GM18499 (cell line): ENCODE measurements at regions not wholly inside any gene's neighbourhood (a gene's known extent, or its start where the extent isn't known, plus 50 kb on each side); places are given as distances from the start of the nearest gene placed in this dataset.

Source experiments
- ATAC-seq: cut with Tn5 transposase; IDR thresholded peaks from one replicate; pipeline ENCODE4 v1.9.1; 2021; ENCODE audit warnings: moderate number of reproducible peaks; ENCODE audit not compliant: insufficient read depth, unreplicated experiment

GRCh38 chr2:209322905-209323512 is 100.8 kb upstream of the MAP2 start:
- no peak for ATAC-seq

GRCh38 chr2:209323738-209324137 is 100.1 kb upstream of the MAP2 start:
- ATAC-seq = no peak

DNA sequence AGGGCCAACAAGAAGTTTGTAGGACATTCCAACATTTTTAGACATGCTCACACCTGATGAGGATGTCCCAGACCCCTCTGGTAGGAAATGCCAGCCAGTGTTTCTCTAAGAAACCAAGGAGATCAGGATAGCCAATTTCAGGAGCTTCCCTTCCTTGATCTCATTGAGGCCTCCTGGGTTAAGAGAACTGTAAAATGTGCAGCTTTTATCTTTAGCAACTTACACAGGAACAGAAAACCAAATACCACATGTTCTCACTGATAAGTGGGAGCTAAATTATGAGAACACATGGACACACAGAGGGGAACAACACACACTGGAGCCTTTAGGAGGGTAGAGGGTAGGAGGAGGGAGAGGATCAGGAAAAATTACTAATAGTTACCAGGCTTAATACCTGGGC is 99.6 kb upstream of the MAP2 start:
- no peak for ATAC-seq

- ATAC-seq = no peak
Observed at GRCh38 chr2:209331291-209331844, 92.5 kb upstream of the MAP2 start.

DNA sequence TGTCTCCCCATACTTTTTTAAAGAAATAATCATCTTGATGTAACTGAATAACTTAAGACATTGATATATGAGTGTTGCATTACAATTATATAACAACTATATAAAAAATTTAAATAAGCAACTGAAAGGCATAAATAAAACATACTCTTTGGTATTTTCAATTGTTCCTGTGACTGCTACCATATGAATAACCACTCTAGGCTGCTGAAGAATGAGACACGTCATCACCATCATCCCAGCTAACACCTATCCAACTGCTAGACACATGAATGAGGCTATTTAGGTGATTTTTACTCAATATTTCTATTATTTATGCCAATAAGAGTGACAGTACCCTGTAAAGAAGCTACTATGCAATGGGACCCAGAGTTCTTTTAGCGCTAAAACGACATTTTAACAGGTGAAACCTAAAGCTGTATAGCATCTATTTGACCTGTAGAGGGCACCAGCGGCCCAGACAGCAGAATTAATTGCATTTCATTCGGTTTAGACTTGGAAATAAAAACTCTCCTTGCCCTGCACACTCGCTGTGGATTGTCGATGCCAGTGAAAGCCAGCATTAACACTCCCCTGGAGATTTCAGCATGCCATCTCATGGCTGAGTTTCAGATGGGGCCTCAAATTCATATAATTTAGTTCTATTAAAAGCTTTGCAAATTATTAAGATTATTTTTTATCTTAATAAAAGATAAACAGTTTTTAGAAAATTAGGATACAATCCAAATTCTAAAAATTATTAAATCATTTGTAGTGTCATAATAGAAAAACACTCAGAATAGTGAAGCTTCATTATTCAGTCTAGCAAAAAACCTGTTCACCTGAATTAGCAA is 89.4 kb upstream of the MAP2 start:
- ATAC-seq = peak; percentile 66

DNA sequence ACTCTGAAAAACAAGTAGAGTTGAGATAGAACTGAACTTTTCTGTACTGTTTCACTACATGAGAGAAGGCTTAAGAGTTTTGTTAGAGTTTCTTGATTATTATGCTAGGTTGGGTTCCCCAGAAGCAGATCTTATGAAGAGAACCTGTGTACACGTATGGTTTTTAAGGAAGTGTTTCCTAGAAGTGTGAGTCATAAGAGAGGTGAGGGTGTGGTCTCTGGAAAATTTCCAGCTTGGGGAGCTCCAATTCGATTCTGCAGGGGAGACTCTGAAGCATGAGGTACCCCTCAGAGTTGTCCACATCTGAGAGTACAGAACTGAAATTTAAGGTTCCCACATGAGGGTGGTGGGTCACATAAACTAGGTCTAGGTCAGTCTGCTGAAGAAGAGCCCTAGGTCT is 83.3 kb upstream of the MAP2 start:
- no peak for ATAC-seq

DNA sequence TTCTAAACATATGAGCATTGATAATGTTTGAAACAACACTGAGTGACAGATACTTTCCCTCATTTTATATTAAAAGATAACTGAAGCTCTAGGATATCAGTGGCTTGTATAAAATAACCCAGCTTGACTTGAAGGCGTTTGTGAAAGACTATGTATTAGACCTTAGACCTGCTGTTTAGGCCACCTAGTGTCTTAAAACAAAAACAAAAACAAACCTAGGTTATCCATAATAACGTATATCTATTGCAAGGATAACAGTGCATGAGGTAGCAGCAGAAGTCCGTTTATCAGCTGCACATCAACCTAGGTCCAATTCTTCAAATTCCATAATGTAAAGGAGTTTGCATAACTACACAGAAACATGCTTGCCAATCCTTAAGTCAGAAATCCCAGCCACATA is 79.5 kb upstream of the MAP2 start:
- no peak for ATAC-seq

DNA sequence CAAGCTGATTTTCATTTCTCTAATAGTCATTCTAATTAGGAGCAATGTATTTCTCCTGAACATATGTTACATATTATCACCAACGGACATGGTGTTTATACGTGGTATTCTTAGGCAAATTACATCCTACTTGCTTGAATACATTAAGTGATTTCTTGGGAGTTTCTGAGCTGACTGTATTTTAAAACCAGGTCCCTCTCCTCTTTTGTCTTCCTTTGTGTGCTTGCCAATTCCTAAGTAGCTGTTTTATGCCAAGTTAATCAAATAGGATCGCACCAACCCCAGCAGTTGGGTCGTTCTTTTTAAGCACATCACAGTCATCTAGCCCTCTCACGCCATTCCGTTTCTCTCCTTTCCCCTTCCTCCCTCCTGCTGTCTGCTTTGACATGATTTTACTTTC is 75.4 kb upstream of the MAP2 start:
- ATAC-seq = no peak

DNA sequence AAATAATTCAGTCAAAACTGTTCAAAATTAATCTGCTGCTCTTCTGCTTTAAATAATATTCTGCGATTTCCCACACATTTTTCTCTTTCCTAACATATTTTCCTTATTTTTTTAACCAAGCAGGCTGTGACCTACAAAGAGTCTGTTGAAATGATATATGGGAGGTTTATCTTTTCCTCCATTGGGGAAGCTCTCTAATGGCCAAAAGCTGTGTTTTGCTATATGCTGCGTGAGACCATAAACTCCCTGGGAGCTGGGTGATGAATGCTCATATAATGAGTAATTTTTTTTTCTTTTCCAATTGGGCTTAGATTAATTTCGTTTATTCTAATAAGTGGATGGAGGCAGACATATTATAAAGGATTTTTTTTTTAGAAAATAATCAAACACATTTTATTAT is 72.2 kb upstream of the MAP2 start:
- ATAC-seq = no peak

GRCh38 chr2:209358992-209359391 is 64.9 kb upstream of the MAP2 start:
- ATAC-seq = no peak

GRCh38 chr2:209367075-209367747 is 56.6 kb upstream of the MAP2 start:
- ATAC-seq = no peak

GRCh38 chr2:209368406-209368805 is 55.4 kb upstream of the MAP2 start:
- ATAC-seq = no peak

DNA sequence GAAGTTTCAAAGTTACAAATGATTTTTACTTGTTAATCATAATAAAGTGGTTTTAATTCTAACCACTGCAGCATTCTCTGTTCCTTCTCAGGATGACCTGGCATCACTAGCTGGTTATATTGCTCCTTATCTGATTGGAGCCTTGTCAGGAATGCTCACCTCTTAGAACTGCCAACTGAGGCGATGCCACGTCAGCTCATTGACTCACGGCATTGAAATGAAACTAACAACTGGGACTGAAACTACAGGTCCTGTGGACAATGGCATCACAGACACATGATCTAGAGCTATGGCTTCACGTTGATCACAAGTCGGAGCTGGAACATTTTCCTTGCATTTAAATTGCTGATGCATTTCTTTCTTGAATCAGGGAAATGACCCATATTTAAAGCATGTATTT is 54.9 kb upstream of the MAP2 start:
- no peak for ATAC-seq

GRCh38 chr2:209369656-209370055 is 54.2 kb upstream of the MAP2 start:
- ATAC-seq = no peak

GRCh38 chr2:209371407-209371806 is 52.4 kb upstream of the MAP2 start:
- ATAC-seq = no peak
